ENCODE measurements at regions not wholly inside any gene's neighbourhood (a gene's known extent, or its start where the extent isn't known, plus 50 kb on each side); places are given as distances from the start of the nearest gene placed in this dataset.
"Not testable (repeated sequence)": the region's sequence is repeated elsewhere in the genome, so short reads cannot be mapped to it uniquely, and the experiment has no call there.

- TF ChIP-seq CTCF (conservative IDR thresholded peaks at IDR 0.05; ENCODE audit: low read depth) = no peak
Observed at GRCh38 chr13:38086013-38086412, 216.4 kb upstream of the TRPC4 start.

GRCh38 chr13:38073931-38074330 lies 204.4 kb upstream of the TRPC4 start:
- DNase-seq (ENCODE audit: low spot score) = no peak
- ChIA-PET POLR2A (ENCODE audit: low non-redundant PET) (no interaction called here), CTCF (no interaction called here)
- no peak for TF ChIP-seq CTCF (conservative IDR thresholded peaks at IDR 0.05; ENCODE audit: low read depth)
- no peak overlapping the region for H3K27ac ChIP-seq

More at GRCh38 chr13:38086013-38086412, 216.4 kb upstream of the TRPC4 start:
- CTCF ChIA-PET = no interaction called here
- POLR2A ChIA-PET (ENCODE audit: low non-redundant PET) = no interaction called here
- no peak for DNase-seq (ENCODE audit: low spot score)
- no peak overlapping the region for H3K27ac ChIP-seq

GRCh38 chr13:38072696-38073095 lies 203.1 kb upstream of the TRPC4 start:
- CTCF ChIA-PET = interaction anchor here (0.7 kb wide), 1 partner anchor 554 kb away, joined by 3 read pairs; no protein-coding TSS in a partner anchor
- no peak for DNase-seq (ENCODE audit: low spot score)
- H3K27ac ChIP-seq = no peak overlapping the region
- POLR2A ChIA-PET (ENCODE audit: low non-redundant PET) = no interaction called here
- TF ChIP-seq CTCF (conservative IDR thresholded peaks at IDR 0.05; ENCODE audit: low read depth) = no peak

GRCh38 chr13:38071340-38071739 lies 201.8 kb upstream of the TRPC4 start:
- POLR2A ChIA-PET (ENCODE audit: low non-redundant PET); H3K27ac ChIP-seq: not testable (repeated sequence)

GRCh38 chr13:38053896-38054295 lies 184.3 kb upstream of the TRPC4 start:
- no peak for TF ChIP-seq CTCF (conservative IDR thresholded peaks at IDR 0.05; ENCODE audit: low read depth)
- no peak overlapping the region for H3K27ac ChIP-seq
- ChIA-PET CTCF (no interaction called here), POLR2A (ENCODE audit: low non-redundant PET) (no interaction called here)
- no peak for DNase-seq (ENCODE audit: low spot score)

More at GRCh38 chr13:38071340-38071739, 201.8 kb upstream of the TRPC4 start:
- DNase-seq (ENCODE audit: low spot score) = not testable (repeated sequence)
- CTCF ChIA-PET = interaction anchor here (0.7 kb wide), 1 partner anchor 339 kb away, joined by 5 read pairs; no protein-coding TSS in a partner anchor

GRCh38 chr13:38046049-38046376 lies 176.4 kb upstream of the TRPC4 start:
- DNase-seq (ENCODE audit: low spot score) = no peak
- no peak overlapping the region for H3K27ac ChIP-seq
- TF ChIP-seq CTCF (conservative IDR thresholded peaks at IDR 0.05; ENCODE audit: low read depth) = no peak
- ChIA-PET POLR2A (ENCODE audit: low non-redundant PET) (no interaction called here), CTCF (interaction anchor here (1.2 to 1.4 kb wide), 2 partner anchors 13 to 178 kb away, joined by 4 to 7 read pairs; no protein-coding TSS in a partner anchor)

- POLR2A ChIA-PET (ENCODE audit: low non-redundant PET) = no interaction called here
- peak; percentile 8 for DNase-seq (ENCODE audit: low spot score)
- TF ChIP-seq CTCF (conservative IDR thresholded peaks at IDR 0.05; ENCODE audit: low read depth) = no peak; the same call in 1 of the 2 replicates
- CTCF ChIA-PET = interaction anchor here (1.4 kb wide), 1 partner anchor 177 kb away, joined by 7 read pairs; no protein-coding TSS in a partner anchor
- no peak overlapping the region for H3K27ac ChIP-seq
Observed at GRCh38 chr13:38045278-38046048, 175.9 kb upstream of the TRPC4 start.
